RWPE2 (cell line): ENCODE measurements at regions not wholly inside any gene's neighbourhood (a gene's known extent, or its start where the extent isn't known, plus 50 kb on each side); places are given as distances from the start of the nearest gene placed in this dataset.
A peak's percentile ranks its signal among the peaks of the same experiment; 100 is the strongest.
"Not testable (repeated sequence)": the region's sequence is repeated elsewhere in the genome, so short reads cannot be mapped to it uniquely, and the experiment has no call there.

Source experiments
- ATAC-seq: fragments of 200-7000 bp; cut with Tn5 transposase; 3 replicates; pipeline ENCODE4 v1.9.1; 2021; ENCODE audit warnings: low read depth
- DNase-seq: peaks from one replicate; pipeline ENCODE4 v3.0.0-alpha.2; 2020; ENCODE audit warnings: low spot score
- H3K27ac ChIP-seq: fragments of 450-650 bp; 2 replicates; pipeline ENCODE4 v1.5.1; 2017; ENCODE audit warnings: mild to moderate bottlenecking; ENCODE audit not compliant: poor library complexity, severe bottlenecking
- H3K27me3 ChIP-seq: fragments of 250-450 bp; sonication (Bioruptor Pico); 2 replicates; pipeline ENCODE4 v1.5.1; 2021; ENCODE audit warnings: mild to moderate bottlenecking, moderate library complexity; ENCODE audit not compliant: insufficient read depth, poor library complexity, severe bottlenecking
- H3K36me3 ChIP-seq: fragments of 250-450 bp; sonication (Bioruptor Pico); 2 replicates; pipeline ENCODE4 v1.5.1; 2020; ENCODE audit warnings: low read depth, mild to moderate bottlenecking, moderate library complexity
- H3K4me1 ChIP-seq: fragments of 250-450 bp; sonication (Bioruptor Pico); 2 replicates; pipeline ENCODE4 v1.5.1; 2021; ENCODE audit warnings: mild to moderate bottlenecking, moderate library complexity; ENCODE audit not compliant: insufficient read depth, poor library complexity, severe bottlenecking
- H3K4me3 ChIP-seq: fragments of 250-450 bp; sonication (Bioruptor Pico); 2 replicates; pipeline ENCODE4 v1.5.1; 2021; ENCODE audit warnings: mild to moderate bottlenecking, moderate library complexity; ENCODE audit not compliant: severe bottlenecking
- H3K9me3 ChIP-seq: fragments of 250-450 bp; sonication (Bioruptor Pico); 2 replicates; pipeline ENCODE4 v1.5.1; 2021; ENCODE audit warnings: mild to moderate bottlenecking, moderate library complexity; ENCODE audit not compliant: severe bottlenecking
- TF ChIP-seq, protein P1 (sequence below): fragments of 450-650 bp; IDR thresholded peaks from one replicate; pipeline ENCODE4 v1.5.1; 2017; ENCODE audit warnings: mild to moderate bottlenecking, moderate library complexity; ENCODE audit not compliant: poor library complexity, severe bottlenecking

DNA sequence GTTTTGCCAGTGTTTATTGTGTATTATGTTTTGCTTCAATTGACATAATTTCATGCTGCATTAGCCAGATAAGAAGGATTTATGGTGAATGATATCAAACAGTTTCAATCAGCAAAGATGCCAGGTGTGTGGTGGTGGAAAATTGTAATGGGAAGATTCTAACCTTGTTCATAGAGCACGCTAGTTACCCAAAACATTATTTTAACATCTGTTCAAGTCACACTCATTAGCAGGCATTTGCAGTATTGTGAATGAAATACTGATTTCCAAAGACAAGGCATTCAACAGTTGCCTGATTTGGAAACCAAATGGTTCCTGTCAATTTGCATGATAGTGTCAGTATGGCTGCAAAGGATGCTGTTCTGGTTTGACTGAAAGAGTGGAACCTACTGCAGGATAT lies 129.7 kb downstream of the EPC1 start:
- no peak for DNase-seq
- ATAC-seq = no peak
- Histone ChIP-seq H3K36me3 (no peaks in the 10 kb centered on the region), H3K9me3 (no peaks in the 10 kb centered on the region), H3K27ac (no peak overlapping the region), H3K4me1 (no peaks in the 10 kb centered on the region), H3K4me3 (no peak overlapping the region), H3K27me3 (no peaks in the 10 kb centered on the region)
- TF ChIP-seq, protein P1, sequence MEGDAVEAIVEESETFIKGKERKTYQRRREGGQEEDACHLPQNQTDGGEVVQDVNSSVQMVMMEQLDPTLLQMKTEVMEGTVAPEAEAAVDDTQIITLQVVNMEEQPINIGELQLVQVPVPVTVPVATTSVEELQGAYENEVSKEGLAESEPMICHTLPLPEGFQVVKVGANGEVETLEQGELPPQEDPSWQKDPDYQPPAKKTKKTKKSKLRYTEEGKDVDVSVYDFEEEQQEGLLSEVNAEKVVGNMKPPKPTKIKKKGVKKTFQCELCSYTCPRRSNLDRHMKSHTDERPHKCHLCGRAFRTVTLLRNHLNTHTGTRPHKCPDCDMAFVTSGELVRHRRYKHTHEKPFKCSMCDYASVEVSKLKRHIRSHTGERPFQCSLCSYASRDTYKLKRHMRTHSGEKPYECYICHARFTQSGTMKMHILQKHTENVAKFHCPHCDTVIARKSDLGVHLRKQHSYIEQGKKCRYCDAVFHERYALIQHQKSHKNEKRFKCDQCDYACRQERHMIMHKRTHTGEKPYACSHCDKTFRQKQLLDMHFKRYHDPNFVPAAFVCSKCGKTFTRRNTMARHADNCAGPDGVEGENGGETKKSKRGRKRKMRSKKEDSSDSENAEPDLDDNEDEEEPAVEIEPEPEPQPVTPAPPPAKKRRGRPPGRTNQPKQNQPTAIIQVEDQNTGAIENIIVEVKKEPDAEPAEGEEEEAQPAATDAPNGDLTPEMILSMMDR = no peak

DNA sequence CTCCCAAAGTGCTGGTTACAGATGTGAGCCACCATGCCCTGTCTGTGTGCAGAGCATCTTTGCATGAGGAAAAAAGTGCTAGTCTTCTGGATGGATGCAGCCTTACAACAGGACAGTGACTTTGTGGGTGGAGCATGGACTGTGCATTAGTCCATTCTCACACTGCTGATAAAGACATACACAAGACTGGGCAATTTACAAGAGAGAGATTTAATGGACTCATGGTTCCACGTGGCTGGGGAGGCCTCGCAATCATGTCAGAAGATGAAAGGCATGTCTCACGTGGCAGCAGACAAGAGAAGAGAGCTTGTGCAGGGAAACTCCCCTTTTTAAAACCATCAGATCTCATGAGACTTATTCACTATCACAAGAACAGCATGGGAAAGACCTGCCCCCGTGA lies 133.1 kb downstream of the EPC1 start:
- not testable (repeated sequence) for H3K4me1 ChIP-seq, H3K36me3 ChIP-seq, H3K27ac ChIP-seq, ATAC-seq, H3K27me3 ChIP-seq, H3K4me3 ChIP-seq, DNase-seq, H3K9me3 ChIP-seq

DNA sequence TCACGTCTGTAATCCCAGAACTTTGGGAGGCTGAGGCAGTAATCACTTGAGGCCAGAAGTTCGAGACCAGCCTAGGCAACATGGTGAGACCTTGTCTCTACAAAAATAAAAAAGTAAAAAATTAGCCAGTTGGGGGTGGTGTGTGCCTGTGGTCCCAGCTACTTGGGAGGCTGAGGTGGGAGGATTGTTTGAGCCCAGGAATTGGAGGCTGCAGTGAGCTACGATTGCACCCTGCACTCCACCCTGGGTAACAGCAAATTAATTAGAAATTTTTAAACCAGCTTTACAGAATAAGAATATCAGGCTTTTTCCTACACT lies 136.0 kb downstream of the EPC1 start:
- no peak overlapping the region for H3K27ac ChIP-seq
- H3K9me3 ChIP-seq = no peaks in the 10 kb centered on the region
- H3K27me3 ChIP-seq = no peaks in the 10 kb centered on the region
- H3K4me3 ChIP-seq = no peak overlapping the region
- TF ChIP-seq, protein P1 = peak; percentile 64
- DNase-seq (no peak), ATAC-seq (no peak)
- no peaks in the 10 kb centered on the region for H3K36me3 ChIP-seq
- no peaks in the 10 kb centered on the region for H3K4me1 ChIP-seq

DNA sequence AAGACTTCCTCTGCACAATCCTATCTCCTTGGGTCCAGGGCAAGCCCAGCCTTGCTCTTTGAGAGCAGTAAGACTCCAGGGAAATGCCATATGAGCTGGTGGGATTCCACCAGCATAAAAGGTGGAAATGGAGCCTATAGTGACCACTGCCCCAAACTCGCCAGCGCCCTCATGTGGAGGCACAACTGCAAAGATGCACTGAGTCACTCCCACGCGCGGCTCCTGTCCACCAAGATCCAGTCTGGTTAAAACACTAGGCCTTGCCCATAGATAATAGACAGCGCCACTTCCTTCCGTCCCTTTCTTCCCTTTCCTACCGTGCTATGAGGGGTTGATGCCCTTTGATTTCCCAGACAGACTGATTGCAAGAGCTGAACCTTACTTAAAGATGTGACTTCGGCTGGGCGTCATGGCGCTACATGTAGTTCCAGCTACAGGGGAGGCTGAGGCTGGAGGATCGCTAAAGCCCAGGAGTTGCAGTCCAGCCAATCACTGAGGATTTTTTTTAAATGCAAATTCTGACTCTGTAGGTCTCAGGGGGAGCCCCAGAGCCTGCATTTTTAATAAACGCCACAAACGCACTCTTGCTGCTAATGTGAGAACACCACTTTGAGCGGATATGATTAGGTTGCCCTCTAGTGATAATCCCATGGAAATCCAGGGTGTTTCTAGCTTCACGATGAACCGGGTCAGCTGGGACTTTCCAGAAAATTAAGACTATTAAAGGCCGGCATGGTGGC lies 136.5 kb downstream of the EPC1 start:
- H3K36me3 ChIP-seq = no peaks in the 10 kb centered on the region
- TF ChIP-seq, protein P1 = peak; percentile 80
- peak; percentile 68 for ATAC-seq
- no peaks in the 10 kb centered on the region for H3K9me3 ChIP-seq
- peaks cover 1% of the 10 kb centered on the region for H3K4me1 ChIP-seq
- no peaks in the 10 kb centered on the region for H3K27me3 ChIP-seq
- H3K4me3 ChIP-seq = no peak overlapping the region
- DNase-seq = no peak
- no peak overlapping the region for H3K27ac ChIP-seq

DNA sequence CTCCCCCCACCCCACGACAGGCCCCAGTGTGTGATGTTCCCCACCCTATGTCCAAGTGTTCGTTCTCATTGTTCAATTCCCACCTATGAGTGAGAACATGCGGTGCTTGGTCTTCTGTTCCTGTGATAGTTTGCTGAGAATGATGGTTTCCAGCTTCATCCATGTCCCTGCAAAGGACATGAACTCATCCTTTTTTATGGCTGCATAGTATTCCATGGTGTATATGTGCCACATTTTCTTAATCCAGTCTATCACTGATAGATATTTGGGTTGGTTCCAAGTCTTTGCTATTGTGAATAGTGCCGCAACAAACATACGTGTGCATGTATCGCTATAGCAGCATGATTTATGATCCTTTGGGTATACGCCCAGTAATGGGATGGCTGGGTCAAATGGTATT lies 139.0 kb downstream of the EPC1 start:
- not testable (repeated sequence) for DNase-seq, H3K4me3 ChIP-seq, ATAC-seq, H3K27ac ChIP-seq, H3K36me3 ChIP-seq, H3K27me3 ChIP-seq, H3K4me1 ChIP-seq, H3K9me3 ChIP-seq

DNA sequence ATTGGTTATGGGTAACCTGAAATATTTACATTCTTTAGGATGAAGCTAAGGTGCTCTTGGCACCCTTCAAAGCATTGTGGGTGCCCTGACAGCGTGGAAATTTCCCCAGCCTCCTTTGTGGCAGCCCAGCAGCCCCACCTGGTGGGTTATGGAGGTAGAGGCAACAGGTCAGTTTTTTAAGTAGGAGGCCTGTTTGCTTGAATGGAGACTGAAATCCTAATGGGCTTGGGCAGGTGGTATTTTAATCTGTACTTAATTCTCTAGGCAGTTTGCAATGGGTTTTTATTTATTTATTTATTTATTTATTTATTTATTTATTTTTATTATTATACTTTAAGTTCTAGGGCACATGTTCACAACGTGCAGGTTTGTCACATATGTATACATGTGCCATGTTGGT lies 139.4 kb downstream of the EPC1 start:
- Histone ChIP-seq H3K4me3 (no peak overlapping the region), H3K4me1 (peaks cover 5% of the 10 kb centered on the region), H3K27ac (no peak overlapping the region), H3K36me3 (no peaks in the 10 kb centered on the region), H3K27me3 (no peaks in the 10 kb centered on the region), H3K9me3 (no peaks in the 10 kb centered on the region)
- DNase-seq = no peak
- peak; percentile 64; the same call in 2 of the 3 replicates for ATAC-seq
- TF ChIP-seq, protein P1 = peak; percentile 71
